Endothelial cell of umbilical vein (primary cell): ENCODE measurements at regions not wholly inside any gene's neighbourhood (a gene's known extent, or its start where the extent isn't known, plus 50 kb on each side); places are given as distances from the start of the nearest gene placed in this dataset.

Source experiments
- EZH2 ChIP-seq: IDR thresholded peaks from 2 replicates; pipeline ENCODE4 v1.6.1; 2012; ENCODE audit warnings: borderline replicate concordance, low read depth, mild to moderate bottlenecking, moderate library complexity, low read length, inconsistent platforms; ENCODE audit not compliant: severe bottlenecking
- JUN ChIP-seq: IDR thresholded peaks from 2 replicates; pipeline ENCODE4 v1.6.1; 2011; ENCODE audit warnings: borderline replicate concordance, low read depth; ENCODE audit not compliant: insufficient read length, insufficient read depth
- POLR2A ChIP-seq: IDR thresholded peaks from 2 replicates; pipeline ENCODE4 v1.6.1; 2012; ENCODE audit warnings: low read depth, mild to moderate bottlenecking, control low read depth, low read length
- TF ChIP-seq, protein P1 (sequence below), 2 donors: IDR thresholded peaks; 1 replicate in 1 of 2; 2 replicates in 1 of 2; pipeline ENCODE4 v1.5.1; 2011; ENCODE audit warnings: low read length in 2 of 2, mild to moderate bottlenecking in 2 of 2, moderate library complexity in 2 of 2, control low read depth in 1 of 2, inconsistent platforms in 1 of 2, low read depth in 1 of 2; ENCODE audit not compliant: insufficient read depth in 1 of 2; ENCODE audit errors: extremely low read depth in 1 of 2
- TF ChIP-seq, protein P2 (sequence below): IDR thresholded peaks from 2 replicates; pipeline ENCODE4 v1.6.1; 2011; ENCODE audit not compliant: insufficient read depth, insufficient read length

DNA sequence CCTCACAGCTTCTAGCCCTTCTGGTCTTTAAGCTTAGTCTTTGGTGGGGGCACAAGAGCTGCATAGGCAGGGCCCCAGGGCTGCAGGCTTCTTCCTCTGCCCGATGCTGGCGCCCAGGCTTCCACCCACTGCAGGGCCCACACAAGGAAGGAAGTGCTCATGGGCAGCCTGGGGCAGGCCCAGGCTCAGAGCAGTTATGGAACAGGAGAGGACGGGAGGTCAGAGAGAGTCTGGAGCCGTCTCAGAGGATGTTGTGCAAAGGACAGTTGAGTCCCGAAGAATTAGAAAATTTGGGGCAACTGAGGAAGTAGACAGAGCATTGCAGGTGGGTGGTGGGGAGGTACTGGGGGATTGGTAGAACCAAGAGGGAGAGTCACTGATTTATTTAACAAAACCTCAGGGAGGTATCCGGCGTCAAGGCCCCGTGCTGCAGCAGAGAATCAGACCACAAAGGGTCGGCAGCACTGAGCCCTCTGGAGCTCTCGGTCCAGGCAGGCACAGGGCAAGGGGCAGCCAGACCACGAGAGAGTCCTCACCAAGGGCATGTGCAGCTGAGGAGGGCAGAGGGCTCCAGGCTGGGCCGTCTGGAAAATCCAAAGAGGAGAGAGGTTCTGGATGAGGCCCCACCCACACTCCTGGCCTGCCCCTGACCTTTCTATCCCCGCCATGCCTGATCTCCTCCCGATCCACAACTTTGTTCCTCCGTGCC lies 110.8 kb upstream of the GLI2 start:
- TF ChIP-seq, protein P1, sequence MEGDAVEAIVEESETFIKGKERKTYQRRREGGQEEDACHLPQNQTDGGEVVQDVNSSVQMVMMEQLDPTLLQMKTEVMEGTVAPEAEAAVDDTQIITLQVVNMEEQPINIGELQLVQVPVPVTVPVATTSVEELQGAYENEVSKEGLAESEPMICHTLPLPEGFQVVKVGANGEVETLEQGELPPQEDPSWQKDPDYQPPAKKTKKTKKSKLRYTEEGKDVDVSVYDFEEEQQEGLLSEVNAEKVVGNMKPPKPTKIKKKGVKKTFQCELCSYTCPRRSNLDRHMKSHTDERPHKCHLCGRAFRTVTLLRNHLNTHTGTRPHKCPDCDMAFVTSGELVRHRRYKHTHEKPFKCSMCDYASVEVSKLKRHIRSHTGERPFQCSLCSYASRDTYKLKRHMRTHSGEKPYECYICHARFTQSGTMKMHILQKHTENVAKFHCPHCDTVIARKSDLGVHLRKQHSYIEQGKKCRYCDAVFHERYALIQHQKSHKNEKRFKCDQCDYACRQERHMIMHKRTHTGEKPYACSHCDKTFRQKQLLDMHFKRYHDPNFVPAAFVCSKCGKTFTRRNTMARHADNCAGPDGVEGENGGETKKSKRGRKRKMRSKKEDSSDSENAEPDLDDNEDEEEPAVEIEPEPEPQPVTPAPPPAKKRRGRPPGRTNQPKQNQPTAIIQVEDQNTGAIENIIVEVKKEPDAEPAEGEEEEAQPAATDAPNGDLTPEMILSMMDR (IDR thresholded peaks at IDR 0.05; ENCODE audit: extremely low read depth in 1 of 2, insufficient read depth in 1 of 2, low read depth in 1 of 2, low read length in 2 of 2) = no peak
- TF ChIP-seq, protein P2, sequence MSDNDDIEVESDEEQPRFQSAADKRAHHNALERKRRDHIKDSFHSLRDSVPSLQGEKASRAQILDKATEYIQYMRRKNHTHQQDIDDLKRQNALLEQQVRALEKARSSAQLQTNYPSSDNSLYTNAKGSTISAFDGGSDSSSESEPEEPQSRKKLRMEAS = no peak
- TF ChIP-seq POLR2A = no peak
- no peak for TF ChIP-seq EZH2
- no peak for TF ChIP-seq JUN
